ENCODE measurements at regions not wholly inside any gene's neighbourhood (a gene's known extent, or its start where the extent isn't known, plus 50 kb on each side); places are given as distances from the start of the nearest gene placed in this dataset.

- no peak overlapping the region for H3K27ac Mint-ChIP-seq
- no peaks in the 10 kb centered on the region for H3K27me3 Mint-ChIP-seq (ENCODE audit: low read depth)
- peaks cover 3 to 9% of the 10 kb centered on the region in 2 donors for H3K9me3 Mint-ChIP-seq
- DNase-seq (no peak), ATAC-seq (replicated peaks in 1 of 2) (no peak)
- H3K4me3 Mint-ChIP-seq: no peak overlapping the region
- H3K36me3 Mint-ChIP-seq (ENCODE audit: insufficient read depth in 2 of 2): no peaks in the 10 kb centered on the region
- H3K4me1 Mint-ChIP-seq (ENCODE audit: low read depth): no peaks in the 10 kb centered on the region
Observed at GRCh38 chr3:78204977-78205376, 1165.1 kb downstream of the ROBO2 start.

DNA sequence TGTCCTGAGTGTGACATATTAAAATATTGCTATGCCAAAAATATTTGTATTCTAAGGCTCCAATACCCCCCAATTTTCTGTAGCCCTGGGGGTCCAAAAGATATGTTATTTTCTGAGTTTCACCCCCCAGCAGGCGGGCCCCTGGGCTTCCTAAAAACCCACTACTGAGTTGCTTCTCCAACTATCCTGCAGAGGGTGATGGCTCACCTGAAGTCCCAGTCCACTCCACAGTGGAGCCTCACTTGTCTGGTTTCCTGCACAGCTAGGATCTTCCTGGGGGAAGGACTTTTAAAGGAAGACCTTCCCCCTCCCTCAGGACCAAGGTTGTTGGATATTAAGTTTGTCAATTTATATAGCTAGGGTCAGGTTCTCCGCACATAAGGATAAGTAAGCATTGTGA is 1181.4 kb downstream of the ROBO2 start:
- H3K4me3 Mint-ChIP-seq: no peak overlapping the region
- peaks cover 8 to 14% of the 10 kb centered on the region in 2 donors for H3K9me3 Mint-ChIP-seq
- no peaks in the 10 kb centered on the region for H3K4me1 Mint-ChIP-seq (ENCODE audit: low read depth)
- DNase-seq: no peak
- ATAC-seq (replicated peaks in 1 of 2): no peak
- peaks cover 0 to 2% of the 10 kb centered on the region in 2 donors for H3K36me3 Mint-ChIP-seq (ENCODE audit: insufficient read depth in 2 of 2)
- H3K27me3 Mint-ChIP-seq (ENCODE audit: low read depth): no peaks in the 10 kb centered on the region
- no peak overlapping the region for H3K27ac Mint-ChIP-seq

- Mint-ChIP-seq H3K27ac (no peak overlapping the region), H3K4me3 (no peak overlapping the region), H3K27me3 (ENCODE audit: low read depth) (no peaks in the 10 kb centered on the region), H3K36me3 (ENCODE audit: insufficient read depth in 2 of 2) (peaks cover 0 to 2% of the 10 kb centered on the region in 2 donors), H3K4me1 (ENCODE audit: low read depth) (no peaks in the 10 kb centered on the region), H3K9me3 (peaks cover 8 to 12% of the 10 kb centered on the region in 2 donors)
- no peak for ATAC-seq (replicated peaks in 1 of 2)
- no peak for DNase-seq
Observed at GRCh38 chr3:78221796-78222195, 1181.9 kb downstream of the ROBO2 start.

GRCh38 chr3:78235841-78236240 is 1195.9 kb downstream of the ROBO2 start:
- DNase-seq (no peak), ATAC-seq (replicated peaks in 1 of 2) (no peak)
- Mint-ChIP-seq H3K36me3 (ENCODE audit: insufficient read depth in 2 of 2) (peaks cover 0 to 2% of the 10 kb centered on the region in 2 donors), H3K4me1 (ENCODE audit: low read depth) (no peaks in the 10 kb centered on the region), H3K4me3 (no peak overlapping the region), H3K27me3 (ENCODE audit: low read depth) (no peaks in the 10 kb centered on the region), H3K9me3 (peaks cover 5 to 10% of the 10 kb centered on the region in 2 donors), H3K27ac (no peak overlapping the region)

GRCh38 chr3:78238811-78239210 is 1198.9 kb downstream of the ROBO2 start:
- Mint-ChIP-seq H3K4me1 (ENCODE audit: low read depth) (no peaks in the 10 kb centered on the region), H3K9me3 (peaks cover 11 to 15% of the 10 kb centered on the region in 2 donors), H3K27me3 (ENCODE audit: low read depth) (no peaks in the 10 kb centered on the region), H3K4me3 (no peak overlapping the region), H3K27ac (no peak overlapping the region), H3K36me3 (ENCODE audit: insufficient read depth in 2 of 2) (peaks cover 1 to 2% of the 10 kb centered on the region in 2 donors)
- no peak for ATAC-seq (replicated peaks in 1 of 2)
- DNase-seq: no peak

GRCh38 chr3:78242724-78243123 is 1202.8 kb downstream of the ROBO2 start:
- no peak for ATAC-seq (replicated peaks in 1 of 2)
- H3K27ac Mint-ChIP-seq: no peak overlapping the region
- no peak overlapping the region for H3K4me3 Mint-ChIP-seq
- no peaks in the 10 kb centered on the region for H3K4me1 Mint-ChIP-seq (ENCODE audit: low read depth)
- DNase-seq: no peak
- no peaks in the 10 kb centered on the region for H3K27me3 Mint-ChIP-seq (ENCODE audit: low read depth)
- H3K36me3 Mint-ChIP-seq (ENCODE audit: insufficient read depth in 2 of 2): peaks cover 1 to 5% of the 10 kb centered on the region in 2 donors
- H3K9me3 Mint-ChIP-seq: peaks cover 13 to 17% of the 10 kb centered on the region in 2 donors

GRCh38 chr3:78244136-78244535 is 1204.2 kb downstream of the ROBO2 start:
- H3K27me3 Mint-ChIP-seq (ENCODE audit: low read depth): no peaks in the 10 kb centered on the region
- H3K4me3 Mint-ChIP-seq: no peak overlapping the region
- peaks cover 1 to 5% of the 10 kb centered on the region in 2 donors for H3K36me3 Mint-ChIP-seq (ENCODE audit: insufficient read depth in 2 of 2)
- no peak overlapping the region for H3K27ac Mint-ChIP-seq
- H3K4me1 Mint-ChIP-seq (ENCODE audit: low read depth): no peaks in the 10 kb centered on the region
- ATAC-seq (replicated peaks in 1 of 2) (no peak), DNase-seq (no peak)
- peaks cover 13 to 19% of the 10 kb centered on the region in 2 donors for H3K9me3 Mint-ChIP-seq

DNA sequence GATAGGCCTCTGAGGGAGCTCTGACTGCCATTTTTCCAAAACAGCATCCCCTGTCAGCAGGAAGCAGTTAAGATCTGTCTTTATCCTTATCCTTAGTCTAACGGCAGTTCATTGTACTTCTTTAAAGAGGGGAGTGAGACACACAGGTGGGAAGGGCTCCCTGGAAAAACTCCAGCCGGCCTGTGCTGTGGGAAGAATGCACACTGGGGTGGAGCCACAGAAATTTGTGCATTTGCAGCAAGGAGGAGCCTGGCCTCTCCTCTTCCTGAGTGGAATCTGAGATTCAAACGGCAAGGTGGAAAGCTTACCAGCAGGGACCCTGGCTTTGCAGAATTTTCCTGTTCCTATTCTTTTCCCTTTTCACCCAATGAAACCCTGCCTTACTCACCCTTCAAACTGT is 1209.4 kb downstream of the ROBO2 start:
- DNase-seq (no peak), ATAC-seq (replicated peaks in 1 of 2) (no peak)
- Mint-ChIP-seq H3K27ac (no peak overlapping the region), H3K9me3 (peaks cover 2 to 6% of the 10 kb centered on the region in 2 donors), H3K4me3 (no peak overlapping the region), H3K36me3 (ENCODE audit: insufficient read depth in 2 of 2) (peaks cover 0 to 3% of the 10 kb centered on the region in 2 donors), H3K27me3 (ENCODE audit: low read depth) (no peaks in the 10 kb centered on the region), H3K4me1 (ENCODE audit: low read depth) (no peaks in the 10 kb centered on the region)

DNA sequence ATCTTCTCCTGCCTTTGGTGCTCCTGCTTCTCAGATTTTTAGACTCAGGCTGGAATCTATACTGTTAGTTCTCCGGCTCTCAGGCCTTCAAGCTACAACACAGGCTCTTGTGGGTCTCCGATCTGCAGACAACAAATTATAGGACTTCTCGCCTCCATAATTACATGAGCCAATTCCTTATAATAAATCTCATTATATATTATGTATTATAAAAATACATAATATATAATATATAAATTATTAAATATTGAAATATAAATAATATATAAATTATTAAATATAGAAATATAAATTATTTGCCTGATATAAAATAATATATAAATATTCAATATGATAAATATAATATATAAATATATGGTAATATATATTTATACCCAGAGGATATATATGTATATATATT is 1214.0 kb downstream of the ROBO2 start:
- Mint-ChIP-seq H3K27ac (no peak overlapping the region), H3K4me1 (ENCODE audit: low read depth) (no peaks in the 10 kb centered on the region), H3K27me3 (ENCODE audit: low read depth) (no peaks in the 10 kb centered on the region), H3K9me3 (peaks cover 0 to 6% of the 10 kb centered on the region in 2 donors), H3K4me3 (no peak overlapping the region), H3K36me3 (ENCODE audit: insufficient read depth in 2 of 2) (no peaks in the 10 kb centered on the region)
- DNase-seq (no peak), ATAC-seq (replicated peaks in 1 of 2) (no peak)

DNA sequence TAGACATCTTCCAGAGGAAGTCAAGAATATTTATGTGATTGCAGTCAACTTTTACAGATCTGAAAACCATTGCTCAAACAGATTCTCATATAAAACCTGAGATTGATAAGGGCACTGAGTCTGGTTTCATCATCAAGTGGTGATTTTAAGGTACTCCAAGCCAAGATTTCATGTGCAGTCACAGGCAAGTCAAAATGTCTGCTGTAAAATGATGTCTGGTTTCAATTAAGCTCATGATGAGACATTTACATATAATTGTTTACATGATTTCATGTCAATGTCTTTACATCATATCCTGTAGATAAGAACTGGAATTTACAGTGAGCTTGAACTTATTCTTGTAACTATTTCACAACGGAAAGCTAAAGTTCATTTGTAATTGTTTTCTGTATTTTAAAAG is 1215.5 kb downstream of the ROBO2 start:
- Mint-ChIP-seq H3K4me3 (no peak overlapping the region), H3K9me3 (peaks cover 0 to 8% of the 10 kb centered on the region in 2 donors), H3K4me1 (ENCODE audit: low read depth) (no peaks in the 10 kb centered on the region), H3K36me3 (ENCODE audit: insufficient read depth in 2 of 2) (no peaks in the 10 kb centered on the region), H3K27ac (no peak overlapping the region), H3K27me3 (ENCODE audit: low read depth) (no peaks in the 10 kb centered on the region)
- DNase-seq (no peak), ATAC-seq (replicated peaks in 1 of 2) (no peak)

GRCh38 chr3:78256123-78256522 is 1216.2 kb downstream of the ROBO2 start:
- ATAC-seq (replicated peaks in 1 of 2): no peak
- peaks cover 0 to 12% of the 10 kb centered on the region in 2 donors for H3K9me3 Mint-ChIP-seq
- H3K27ac Mint-ChIP-seq: no peak overlapping the region

DNA sequence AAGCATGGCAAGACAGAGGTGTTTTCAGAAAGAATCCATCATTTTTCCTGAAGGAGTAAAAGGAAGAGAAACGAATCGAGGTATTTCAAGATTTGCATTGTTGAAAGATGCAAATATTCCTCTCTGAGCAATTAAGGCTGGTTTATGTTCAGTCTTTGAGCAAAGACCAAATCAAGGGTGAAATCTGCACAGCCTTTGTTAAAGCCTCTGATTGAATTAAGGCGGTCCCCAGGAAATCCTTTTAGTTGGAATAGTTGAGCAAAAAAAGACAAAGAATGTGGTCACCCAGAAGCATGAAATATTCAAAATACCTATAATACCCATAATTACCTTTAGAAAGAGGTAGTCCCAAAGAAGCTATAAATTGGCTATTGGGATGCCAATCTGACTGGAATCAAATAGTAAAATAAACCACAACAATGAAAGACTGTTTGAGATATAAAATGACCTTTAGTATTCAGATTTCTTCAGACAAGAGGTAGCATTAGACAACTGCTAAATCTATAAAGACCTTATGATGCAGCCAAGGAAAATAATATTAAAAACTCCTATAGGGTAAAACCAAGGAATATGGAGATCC is 1218.1 kb downstream of the ROBO2 start:
- H3K27ac Mint-ChIP-seq: no peak overlapping the region
- no peaks in the 10 kb centered on the region for H3K4me1 Mint-ChIP-seq (ENCODE audit: low read depth)
- H3K36me3 Mint-ChIP-seq (ENCODE audit: insufficient read depth in 2 of 2): no peaks in the 10 kb centered on the region
- no peak overlapping the region for H3K4me3 Mint-ChIP-seq
- peaks cover 0 to 14% of the 10 kb centered on the region in 2 donors for H3K9me3 Mint-ChIP-seq
- no peak for DNase-seq
- no peaks in the 10 kb centered on the region for H3K27me3 Mint-ChIP-seq (ENCODE audit: low read depth)
- ATAC-seq (replicated peaks in 1 of 2): no peak

More at GRCh38 chr3:78256123-78256522, 1216.2 kb downstream of the ROBO2 start:
- Mint-ChIP-seq H3K27me3 (ENCODE audit: low read depth) (no peaks in the 10 kb centered on the region), H3K4me3 (no peak overlapping the region), H3K4me1 (ENCODE audit: low read depth) (no peaks in the 10 kb centered on the region), H3K36me3 (ENCODE audit: insufficient read depth in 2 of 2) (no peaks in the 10 kb centered on the region)
- DNase-seq: no peak

- Mint-ChIP-seq H3K36me3 (ENCODE audit: insufficient read depth in 2 of 2) (no peaks in the 10 kb centered on the region), H3K4me3 (no peak overlapping the region), H3K27me3 (ENCODE audit: low read depth) (no peaks in the 10 kb centered on the region), H3K27ac (no peak overlapping the region), H3K4me1 (ENCODE audit: low read depth) (no peaks in the 10 kb centered on the region), H3K9me3 (peaks cover 0 to 16% of the 10 kb centered on the region in 2 donors)
- ATAC-seq (replicated peaks in 1 of 2) (no peak), DNase-seq (no peak)
Observed at GRCh38 chr3:78258798-78259197, 1218.9 kb downstream of the ROBO2 start.

- Mint-ChIP-seq H3K4me3 (no peak overlapping the region), H3K9me3 (peaks cover 5 to 16% of the 10 kb centered on the region in 2 donors), H3K4me1 (ENCODE audit: low read depth) (no peaks in the 10 kb centered on the region), H3K27me3 (ENCODE audit: low read depth) (no peaks in the 10 kb centered on the region), H3K36me3 (ENCODE audit: insufficient read depth in 2 of 2) (no peaks in the 10 kb centered on the region), H3K27ac (peak overlapping the region; percentile 6)
- ATAC-seq (replicated peaks in 1 of 2) (no peak), DNase-seq (no peak)
Observed at GRCh38 chr3:78260388-78260787, 1220.5 kb downstream of the ROBO2 start.
